ENCODE measurements at regions not wholly inside any gene's neighbourhood (a gene's known extent, or its start where the extent isn't known, plus 50 kb on each side); places are given as distances from the start of the nearest gene placed in this dataset.

GRCh38 chr3:144185276-144185675 is 213.7 kb downstream of the DIPK2A start (continued):
- no peak for TF ChIP-seq ZBTB33 (IDR thresholded peaks at IDR 0.05)

GRCh38 chr3:144187531-144188210 is 216.0 kb downstream of the DIPK2A start:
- no peaks in the 10 kb centered on the region for H3K36me3 ChIP-seq (ENCODE audit: control insufficient read depth in 4 of 4, insufficient read depth in 3 of 4, low read depth in 1 of 4, low read length in 3 of 4)
- H3K9me3 ChIP-seq (ENCODE audit: control insufficient read depth in 4 of 4, low read length in 3 of 4) = peaks cover 2 to 11% (median 3%) of the 10 kb centered on the region in 4 donors
- TF ChIP-seq EGR1 (IDR thresholded peaks at IDR 0.05; ENCODE audit: low read depth in 2 of 2) = no peak
- TF ChIP-seq TAF1 (conservative IDR thresholded peaks at IDR 0.05) = no peak
- TF ChIP-seq FOXA1 (IDR thresholded peaks at IDR 0.05) = no peak
- TF ChIP-seq GABPA (IDR thresholded peaks at IDR 0.05 in 1 of 2, conservative IDR thresholded peaks at IDR 0.05 in 1 of 2) = no peak
- TF ChIP-seq MAX (IDR thresholded peaks at IDR 0.05) = no peak
- TF ChIP-seq CTCF (IDR thresholded peaks at IDR 0.05; ENCODE audit: low read depth, low read length, missing input control) = no peak
- TF ChIP-seq HNF4G (IDR thresholded peaks at IDR 0.05) = no peak
- no peak for TF ChIP-seq ZBTB33 (IDR thresholded peaks at IDR 0.05)
- TF ChIP-seq FOXA2 (IDR thresholded peaks at IDR 0.05) = no peak
- TF ChIP-seq YY1 (IDR thresholded peaks at IDR 0.05) = no peak
- TF ChIP-seq RXRA (IDR thresholded peaks at IDR 0.05) = no peak
- no peak for TF ChIP-seq NR2F2 (IDR thresholded peaks at IDR 0.05)
- TF ChIP-seq SP1 (IDR thresholded peaks at IDR 0.05) = no peak
- no peak for TF ChIP-seq REST (IDR thresholded peaks at IDR 0.05)
- no peak for TF ChIP-seq RAD21 (IDR thresholded peaks at IDR 0.05)
- no peak for TF ChIP-seq HNF4A (conservative IDR thresholded peaks at IDR 0.05)
- TF ChIP-seq JUND (IDR thresholded peaks at IDR 0.05) = no peak
- no peak for TF ChIP-seq ATF3 (IDR thresholded peaks at IDR 0.05)
- whole genome bisulfite sequencing = 84% methylated on average over 2 of the region's 2 CpGs
- no peaks in the 10 kb centered on the region for H3K4me1 ChIP-seq (ENCODE audit: control insufficient read depth in 4 of 4, insufficient read depth in 4 of 4, low read length in 3 of 4)
- H3K4me3 ChIP-seq (ENCODE audit: low read depth in 1 of 3, low read length in 3 of 3) = no peak overlapping the region
- no peak overlapping the region for H3K9ac ChIP-seq (ENCODE audit: low read depth in 1 of 2, low read length in 2 of 2)
- no peak overlapping the region for H3K27ac ChIP-seq (ENCODE audit: low read depth in 1 of 2, low read length in 2 of 2)
- no peaks in the 10 kb centered on the region for H3K27me3 ChIP-seq (ENCODE audit: control insufficient read depth in 4 of 4, insufficient read depth in 4 of 4, low read length in 3 of 4)
- no peak for DNase-seq (ENCODE audit: low spot score)
